ENCODE measurements at regions not wholly inside any gene's neighbourhood (a gene's known extent, or its start where the extent isn't known, plus 50 kb on each side); places are given as distances from the start of the nearest gene placed in this dataset.

- DNase-seq (ENCODE audit: low spot score): no peak
- intact Hi-C loops (cut with DNase I): no loop called here
These were observed 450.6 kb upstream of the DAB1 start for GRCh38 chr1:57874418-57874877.

- no peak for DNase-seq (ENCODE audit: low spot score)
- intact Hi-C loops (cut with DNase I): no loop called here
These were observed 449.1 kb upstream of the DAB1 start for GRCh38 chr1:57872913-57873312.

- no peak for DNase-seq (ENCODE audit: low spot score)
- intact Hi-C loops (cut with DNase I): no loop called here
These were observed 445.0 kb upstream of the DAB1 start for GRCh38 chr1:57868908-57869307.

- intact Hi-C loops (cut with DNase I): no loop called here
- no peak for DNase-seq (ENCODE audit: low spot score)
These were observed 444.4 kb upstream of the DAB1 start for GRCh38 chr1:57868239-57868638.

GRCh38 chr1:57866998-57867397 is 443.1 kb upstream of the DAB1 start:
- DNase-seq (ENCODE audit: low spot score): no peak
- intact Hi-C loops (cut with DNase I): no loop called here

GRCh38 chr1:57860931-57861565 is 437.2 kb upstream of the DAB1 start:
- intact Hi-C loops (cut with DNase I): no loop called here
- no peak for DNase-seq (ENCODE audit: low spot score)

- intact Hi-C loops (cut with DNase I): no loop called here
- DNase-seq (ENCODE audit: low spot score): no peak
These were observed 436.5 kb upstream of the DAB1 start for GRCh38 chr1:57860325-57860724.

GRCh38 chr1:57858740-57859139 is 434.9 kb upstream of the DAB1 start:
- intact Hi-C loops (cut with DNase I): no loop called here
- no peak for DNase-seq (ENCODE audit: low spot score)

- DNase-seq (ENCODE audit: low spot score): no peak
- intact Hi-C loops (cut with DNase I): no loop called here
These were observed 433.9 kb upstream of the DAB1 start for GRCh38 chr1:57857809-57858208.

- no peak for DNase-seq (ENCODE audit: low spot score)
- intact Hi-C loops (cut with DNase I): no loop called here
These were observed 430.6 kb upstream of the DAB1 start for GRCh38 chr1:57854436-57854835.

GRCh38 chr1:57850176-57850940 is 426.5 kb upstream of the DAB1 start:
- intact Hi-C loops (cut with DNase I): no loop called here
- no peak for DNase-seq (ENCODE audit: low spot score)

- intact Hi-C loops (cut with DNase I): no loop called here
- no peak for DNase-seq (ENCODE audit: low spot score)
These were observed 424.5 kb upstream of the DAB1 start for GRCh38 chr1:57848406-57848805.

- intact Hi-C loops (cut with DNase I): no loop called here
- no peak for DNase-seq (ENCODE audit: low spot score)
These were observed 421.2 kb upstream of the DAB1 start for GRCh38 chr1:57845041-57845440.

GRCh38 chr1:57844382-57844980 is 420.6 kb upstream of the DAB1 start:
- intact Hi-C loops (cut with DNase I): no loop called here

GRCh38 chr1:57843760-57844159 is 419.9 kb upstream of the DAB1 start:
- DNase-seq (ENCODE audit: low spot score): no peak
- intact Hi-C loops (cut with DNase I): no loop called here

More at GRCh38 chr1:57844382-57844980, 420.6 kb upstream of the DAB1 start:
- DNase-seq (ENCODE audit: low spot score): no peak

GRCh38 chr1:57839526-57839925 is 415.7 kb upstream of the DAB1 start:
- intact Hi-C loops (cut with DNase I): no loop called here
- no peak for DNase-seq (ENCODE audit: low spot score)

- DNase-seq (ENCODE audit: low spot score): no peak
- intact Hi-C loops (cut with DNase I): no loop called here
These were observed 415.2 kb upstream of the DAB1 start for GRCh38 chr1:57839067-57839466.

GRCh38 chr1:57835620-57836019 is 411.8 kb upstream of the DAB1 start:
- DNase-seq (ENCODE audit: low spot score): no peak
- intact Hi-C loops (cut with DNase I): no loop called here

- intact Hi-C loops (cut with DNase I): no loop called here
- no peak for DNase-seq (ENCODE audit: low spot score)
These were observed 409.4 kb upstream of the DAB1 start for GRCh38 chr1:57833296-57833695.

- intact Hi-C loops (cut with DNase I): no loop called here
- DNase-seq (ENCODE audit: low spot score): no peak
These were observed 408.8 kb upstream of the DAB1 start for GRCh38 chr1:57832612-57833011.

GRCh38 chr1:57831624-57832023 is 407.8 kb upstream of the DAB1 start:
- intact Hi-C loops (cut with DNase I): no loop called here
- no peak for DNase-seq (ENCODE audit: low spot score)
